Spleen (tissue), 7 donors: ENCODE measurements at regions not wholly inside any gene's neighbourhood (a gene's known extent, or its start where the extent isn't known, plus 50 kb on each side); places are given as distances from the start of the nearest gene placed in this dataset.

Source experiments
- POLR2A ChIP-seq, 3 donors: fragments of 450-650 bp; IDR thresholded peaks; one replicate each; pipeline ENCODE4 v1.5.1; 2017; ENCODE audit warnings: antibody characterized with exemption in 3 of 3, mild to moderate bottlenecking in 1 of 3
- POLR2AphosphoS5 ChIP-seq, 3 donors: sonication (generic); formaldehyde crosslinking; IDR thresholded peaks; one replicate each; pipeline ENCODE4 v1.5.1; 2017; ENCODE audit warnings: antibody characterized with exemption in 3 of 3
- TF ChIP-seq, protein P1 (sequence below), 11 experiments: fragments of 200-600 bp in 7 of 11; fragments of 450-650 bp in 4 of 11; sonication (generic) in 4 of 11; IDR thresholded peaks in 8 of 11; conservative IDR thresholded peaks in 3 of 11; 1 replicate in 7 of 11; 2 replicates in 4 of 11; pipeline versions ENCODE4 v1.4.0 to v1.8.0; 2016 to 2021; ENCODE audit warnings: antibody characterized with exemption in 11 of 11, inconsistent platforms in 4 of 11, mild to moderate bottlenecking in 1 of 11
- donor health status: DM: no; HTN: no; CAD: no; lungs with moderate emphysema.
- donor health status: DM: no; HTN: no; CAD: no.
- donor health status: DM: no; HTN: no; CAD: no.

DNA sequence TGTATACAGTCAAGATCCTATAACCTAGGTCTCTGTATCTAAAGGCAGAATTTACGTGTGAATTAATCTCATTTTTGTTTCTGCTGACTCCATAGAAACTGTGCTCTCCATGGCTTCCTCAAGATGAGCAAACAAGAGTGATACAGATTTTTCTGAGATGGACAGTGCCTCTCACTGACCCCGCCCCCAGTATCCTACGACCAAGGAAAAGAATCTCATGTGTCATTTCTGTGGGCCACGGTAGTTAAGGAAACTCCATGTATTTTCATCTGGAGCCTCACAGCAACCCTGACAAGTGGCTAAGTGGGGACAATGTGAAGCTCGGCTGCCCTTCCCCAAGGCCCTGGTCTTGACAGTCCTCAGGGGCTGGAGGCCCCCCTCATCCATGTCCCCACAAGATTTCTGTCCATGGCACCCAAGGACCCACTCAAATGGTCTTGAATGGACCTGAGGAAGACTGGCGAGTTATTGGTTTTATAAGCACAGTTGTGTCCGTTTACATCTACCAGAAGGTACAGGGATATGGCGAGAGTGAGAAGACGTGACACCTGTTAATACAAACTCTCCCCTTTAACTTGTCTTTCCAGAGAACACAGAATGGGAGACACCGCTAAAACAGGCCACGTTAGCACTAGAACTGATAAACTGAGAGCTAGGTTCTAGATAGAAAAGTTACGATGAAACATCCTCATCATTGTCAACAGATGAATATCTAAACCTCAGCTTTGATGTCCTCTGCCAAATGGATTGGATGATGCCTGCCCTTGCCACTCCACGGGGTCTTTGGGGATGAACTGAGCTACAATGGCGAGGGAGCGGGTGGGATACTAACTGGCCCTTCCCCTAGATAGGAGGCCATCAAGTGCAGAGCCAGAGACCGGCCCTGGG, 108.4 kb upstream of the EGLN3 start:
- TF ChIP-seq, protein P1, sequence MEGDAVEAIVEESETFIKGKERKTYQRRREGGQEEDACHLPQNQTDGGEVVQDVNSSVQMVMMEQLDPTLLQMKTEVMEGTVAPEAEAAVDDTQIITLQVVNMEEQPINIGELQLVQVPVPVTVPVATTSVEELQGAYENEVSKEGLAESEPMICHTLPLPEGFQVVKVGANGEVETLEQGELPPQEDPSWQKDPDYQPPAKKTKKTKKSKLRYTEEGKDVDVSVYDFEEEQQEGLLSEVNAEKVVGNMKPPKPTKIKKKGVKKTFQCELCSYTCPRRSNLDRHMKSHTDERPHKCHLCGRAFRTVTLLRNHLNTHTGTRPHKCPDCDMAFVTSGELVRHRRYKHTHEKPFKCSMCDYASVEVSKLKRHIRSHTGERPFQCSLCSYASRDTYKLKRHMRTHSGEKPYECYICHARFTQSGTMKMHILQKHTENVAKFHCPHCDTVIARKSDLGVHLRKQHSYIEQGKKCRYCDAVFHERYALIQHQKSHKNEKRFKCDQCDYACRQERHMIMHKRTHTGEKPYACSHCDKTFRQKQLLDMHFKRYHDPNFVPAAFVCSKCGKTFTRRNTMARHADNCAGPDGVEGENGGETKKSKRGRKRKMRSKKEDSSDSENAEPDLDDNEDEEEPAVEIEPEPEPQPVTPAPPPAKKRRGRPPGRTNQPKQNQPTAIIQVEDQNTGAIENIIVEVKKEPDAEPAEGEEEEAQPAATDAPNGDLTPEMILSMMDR (IDR thresholded peaks at IDR 0.05 in 8 of 11, conservative IDR thresholded peaks at IDR 0.05 in 3 of 11): no peak
- TF ChIP-seq POLR2A (IDR thresholded peaks at IDR 0.05) (no peak), POLR2AphosphoS5 (IDR thresholded peaks at IDR 0.05) (no peak)
